A549 (cell line): ENCODE measurements at regions not wholly inside any gene's neighbourhood (a gene's known extent, or its start where the extent isn't known, plus 50 kb on each side); places are given as distances from the start of the nearest gene placed in this dataset.

Source experiments
- ATAC-seq, 2 experiments: fragments of 200-7000 bp in 1 of 2; fragments of >200 bp in 1 of 2; cut with Nextera tagmentation in 1 of 2; cut with Tn5 transposase in 1 of 2; 3 replicates each; pipeline versions ENCODE4 v1.8.0 to v1.9.1; 2018 to 2020; ENCODE audit warnings: mild to moderate bottlenecking in 1 of 2, moderate library complexity in 1 of 2
- CTCF ChIA-PET: fragments of 300-600 bp; sonication (Branson Sonifier 250); formaldehyde crosslinking; extraction: SDS; loops from one replicate; lab custom pipeline; 2021; ENCODE audit warnings: antibody characterized with exemption, inconsistent platforms; lab: Yijun Ruan, JAX
- POLR2A ChIA-PET: fragments of 350-600 bp; formaldehyde crosslinking; extraction: SDS; loops from one replicate; lab custom pipeline; 2021; ENCODE audit warnings: antibody characterized with exemption, inconsistent platforms; lab: Yijun Ruan, JAX
- DNase-seq, 2 experiments: peaks; one replicate each; pipeline versions ENCODE4 v3.0.0 to v3.0.0-alpha.2; 2011 to 2016; ENCODE audit warnings: low read depth in 1 of 2, low spot score in 1 of 2
- FAIRE-seq: peaks from 2 replicates; lab custom pipeline; 2011; peaks lifted over from hg19 to GRCh38; lab: Jason Lieb, UNC
- H3K27ac ChIP-seq, 2 experiments: fragments of >200 bp; sonication (Bioruptor Twin); formaldehyde crosslinking; 3 replicates each; pipeline ENCODE4 v1.5.1; 2016 to 2017
- H3K4me1 ChIP-seq: fragments of >200 bp; sonication (Bioruptor Twin); formaldehyde crosslinking; 3 replicates; pipeline ENCODE4 v1.6.1; 2016
- H3K4me2 ChIP-seq: fragments of >200 bp; sonication (Bioruptor Twin); formaldehyde crosslinking; 3 replicates; pipeline ENCODE4 v1.6.1; 2016
- H3K4me3 ChIP-seq: fragments of >200 bp; sonication (Bioruptor Twin); formaldehyde crosslinking; 3 replicates; pipeline ENCODE4 v1.5.1; 2016
- H3K9me3 ChIP-seq: fragments of >200 bp; sonication (Bioruptor Twin); formaldehyde crosslinking; 3 replicates; pipeline ENCODE4 v1.6.1; 2016
- BCL3 ChIP-seq: fragments of >200 bp; sonication (Bioruptor Twin); formaldehyde crosslinking; IDR thresholded peaks from 3 replicates; pipeline ENCODE4 v1.6.1; 2016
- BHLHE40 ChIP-seq: IDR thresholded peaks from 2 replicates; pipeline ENCODE4 v1.6.1; 2012; ENCODE audit warnings: low read depth, low read length, inconsistent platforms
- CBX2 ChIP-seq: fragments of 200-600 bp; sonication (generic); IDR thresholded peaks from 2 replicates; pipeline ENCODE4 v1.6.1; 2016; ENCODE audit warnings: low read depth, mild to moderate bottlenecking, borderline replicate concordance
- CBX8 ChIP-seq: fragments of 200-600 bp; sonication (generic); IDR thresholded peaks from 2 replicates; pipeline ENCODE4 v1.6.1; 2016
- CHD2 ChIP-seq: fragments of 150-350 bp; IDR thresholded peaks from 2 replicates; pipeline ENCODE4 v1.6.1; 2014; ENCODE audit warnings: low read length; ENCODE audit not compliant: partially characterized antibody
- E2F6 ChIP-seq: IDR thresholded peaks from 2 replicates; pipeline ENCODE4 v1.6.1; 2012; ENCODE audit warnings: low read depth, borderline replicate concordance
- EHF ChIP-seq: fragments of 250-450 bp; sonication (Bioruptor Pico); IDR thresholded peaks from 2 replicates; pipeline ENCODE4 v1.5.0; 2020; ENCODE audit warnings: mild to moderate bottlenecking
- EHMT2 ChIP-seq: fragments of 200-600 bp; sonication (generic); IDR thresholded peaks from 2 replicates; pipeline ENCODE4 v1.6.1; 2016; ENCODE audit warnings: antibody characterized with exemption, low read depth, mild to moderate bottlenecking, moderate library complexity
- ELK1 ChIP-seq: fragments of 150-350 bp; IDR thresholded peaks from 2 replicates; pipeline ENCODE4 v1.6.1; 2014; ENCODE audit warnings: low read depth, mild to moderate bottlenecking, low read length
- FOSB ChIP-seq: fragments of 250-450 bp; sonication (Bioruptor Pico); IDR thresholded peaks from 2 replicates; pipeline ENCODE4 v1.5.0; 2020; ENCODE audit warnings: mild to moderate bottlenecking, moderate library complexity
- HDAC2 ChIP-seq: fragments of 200-600 bp; sonication (generic); IDR thresholded peaks from 2 replicates; pipeline ENCODE4 v1.6.1; 2016
- HES2 ChIP-seq: fragments of >200 bp; sonication (Bioruptor Twin); formaldehyde crosslinking; IDR thresholded peaks from 2 replicates; pipeline ENCODE4 v1.6.1; 2016
- HEYL ChIP-seq: fragments of 250-450 bp; sonication (Bioruptor Pico); IDR thresholded peaks from 2 replicates; pipeline ENCODE4 v1.8.0; 2021; ENCODE audit warnings: mild to moderate bottlenecking, moderate library complexity
- HOXA7 ChIP-seq: fragments of 250-450 bp; sonication (Bioruptor Pico); IDR thresholded peaks from 2 replicates; pipeline ENCODE4 v1.5.0; 2020; ENCODE audit warnings: mild to moderate bottlenecking, moderate library complexity
- JUN ChIP-seq, 2 experiments: fragments of >200 bp; sonication (Bioruptor Twin); formaldehyde crosslinking; IDR thresholded peaks; 2 replicates in 1 of 2; 3 replicates in 1 of 2; pipeline ENCODE4 v1.6.1; 2016 to 2017
- KDM1A ChIP-seq: fragments of 200-600 bp; sonication (generic); IDR thresholded peaks from 2 replicates; pipeline ENCODE4 v1.6.1; 2016; ENCODE audit warnings: low read depth, mild to moderate bottlenecking
- MAX ChIP-seq: IDR thresholded peaks from 2 replicates; pipeline ENCODE4 v1.6.1; 2012
- MAZ ChIP-seq: fragments of 150-350 bp; IDR thresholded peaks from 2 replicates; pipeline ENCODE4 v1.6.1; 2014; ENCODE audit warnings: antibody characterized with exemption, low read depth, low read length, borderline replicate concordance
- MYC ChIP-seq: IDR thresholded peaks from 2 replicates; pipeline ENCODE4 v1.6.1; 2012; ENCODE audit warnings: mild to moderate bottlenecking, inconsistent platforms, low read length, improper control_type of control experiment, borderline replicate concordance
- NFE2L2 ChIP-seq: fragments of 150-350 bp; conservative IDR thresholded peaks from 2 replicates; pipeline ENCODE4 v1.6.1; 2014; ENCODE audit warnings: low read length
- NPAS2 ChIP-seq: fragments of 250-450 bp; sonication (Bioruptor Pico); IDR thresholded peaks from 2 replicates; pipeline ENCODE4 v1.8.0; 2022; ENCODE audit warnings: mild to moderate bottlenecking, moderate library complexity, borderline replicate concordance
- NR3C1 ChIP-seq: fragments of >200 bp; sonication (Bioruptor Twin); formaldehyde crosslinking; IDR thresholded peaks from 3 replicates; pipeline ENCODE4 v1.6.1; 2017
- PHF8 ChIP-seq: fragments of 200-600 bp; sonication (generic); IDR thresholded peaks from 2 replicates; pipeline ENCODE4 v1.6.1; 2016; ENCODE audit warnings: low read depth, mild to moderate bottlenecking, antibody characterized with exemption, moderate library complexity, borderline replicate concordance
- POLR2A ChIP-seq: IDR thresholded peaks from 2 replicates; pipeline ENCODE4 v1.6.1; 2012; ENCODE audit warnings: mild to moderate bottlenecking, low read length
- RARB ChIP-seq: fragments of 250-450 bp; sonication (Bioruptor Pico); IDR thresholded peaks from 2 replicates; pipeline ENCODE4 v1.8.0; 2021; ENCODE audit warnings: mild to moderate bottlenecking, moderate library complexity
- RFX5 ChIP-seq: fragments of 450-650 bp; IDR thresholded peaks from 2 replicates; pipeline ENCODE4 v1.7.1; 2014; ENCODE audit warnings: antibody characterized with exemption, mild to moderate bottlenecking, moderate library complexity
- TFCP2L1 ChIP-seq: fragments of 250-450 bp; sonication (Bioruptor Pico); IDR thresholded peaks from 2 replicates; pipeline ENCODE4 v1.5.0; 2021; ENCODE audit warnings: mild to moderate bottlenecking
- ZFP36 ChIP-seq: fragments of 450-650 bp; IDR thresholded peaks from 2 replicates; pipeline ENCODE4 v1.6.1; 2014; ENCODE audit warnings: borderline replicate concordance; ENCODE audit not compliant: partially characterized antibody
- ZSCAN20 ChIP-seq: fragments of 250-450 bp; sonication (Bioruptor Pico); IDR thresholded peaks from 2 replicates; pipeline ENCODE4 v1.8.0; 2022; ENCODE audit warnings: mild to moderate bottlenecking, moderate library complexity
- WGBS: methylation state at CpG from one replicate; pipeline ENCODE4 v1.1.6; 2017; ENCODE audit errors: missing lambda C conversion rate; 5-methylcytosine and 5-hydroxymethylcytosine counted together

GRCh38 chr6:14221564-14222279, 104.2 kb downstream of the CD83 start:
- no peak for ATAC-seq
- no peak for TF ChIP-seq CBX8
- TF ChIP-seq FOSB (CRISPR knock-in tag): no peak
- TF ChIP-seq BHLHE40: no peak
- no peak for TF ChIP-seq HOXA7 (CRISPR knock-in tag)
- TF ChIP-seq BCL3: no peak
- TF ChIP-seq MAZ: no peak
- no peak for TF ChIP-seq TFCP2L1 (CRISPR knock-in tag)
- peaks cover 3% of the 10 kb centered on the region; the same call in 1 of the 3 replicates for H3K4me1 ChIP-seq
- no peak overlapping the region for H3K27ac ChIP-seq
- ChIA-PET POLR2A (no interaction called here), CTCF (interaction anchor here (5.3 kb wide), 1 partner anchor 11 kb away, joined by 21 read pairs; no protein-coding TSS in a partner anchor)
- FAIRE-seq: no peak
- no peak overlapping the region for H3K4me3 ChIP-seq
- H3K4me2 ChIP-seq: no peak overlapping the region
- no peaks in the 10 kb centered on the region for H3K9me3 ChIP-seq
- no peak for DNase-seq
- 84% methylated on average over 7 of the region's 8 CpGs for WGBS

GRCh38 chr6:14222956-14223355, 105.4 kb downstream of the CD83 start:
- no peak for TF ChIP-seq CHD2
- no peak for TF ChIP-seq RARB (CRISPR knock-in tag)
- no peak for TF ChIP-seq KDM1A
- TF ChIP-seq NPAS2: no peak
- TF ChIP-seq TFCP2L1 (CRISPR knock-in tag): no peak
- no peak for TF ChIP-seq EHMT2
- TF ChIP-seq MAX: no peak
- TF ChIP-seq HES2: no peak
- no peak for TF ChIP-seq MYC
- no peak for TF ChIP-seq MAZ
- H3K27ac ChIP-seq: no peak overlapping the region
- ChIA-PET POLR2A (no interaction called here), CTCF (interaction anchor here (5.3 kb wide), 1 partner anchor 12 kb away, joined by 21 read pairs; no protein-coding TSS in a partner anchor)
- FAIRE-seq: no peak
- no peak for ATAC-seq
- no peak overlapping the region for H3K4me2 ChIP-seq
- WGBS: 76% methylated on average over 8 of the region's 8 CpGs
- H3K4me1 ChIP-seq: peaks cover 3% of the 10 kb centered on the region; the same call in 1 of the 3 replicates
- DNase-seq: no peak
- no peaks in the 10 kb centered on the region for H3K9me3 ChIP-seq
- no peak overlapping the region for H3K4me3 ChIP-seq

- TF ChIP-seq HDAC2: no peak
- TF ChIP-seq NR3C1: no peak
- TF ChIP-seq ZFP36: no peak
- TF ChIP-seq E2F6: no peak
- no peak for TF ChIP-seq MAZ
- no peak for TF ChIP-seq BCL3
- no peak for TF ChIP-seq CHD2
- no peak for TF ChIP-seq POLR2A
- no peak for TF ChIP-seq PHF8
- no peak for TF ChIP-seq EHF (CRISPR knock-in tag)
- no peak for TF ChIP-seq RFX5
- TF ChIP-seq BHLHE40: no peak
- TF ChIP-seq NFE2L2: no peak
- TF ChIP-seq JUN (IDR thresholded peaks at IDR 0.05): no peak
- TF ChIP-seq CBX2: no peak
- TF ChIP-seq ELK1: no peak
- TF ChIP-seq RARB (CRISPR knock-in tag): no peak
- no peak for TF ChIP-seq HEYL (CRISPR knock-in tag)
- TF ChIP-seq ZSCAN20: no peak
- TF ChIP-seq, all 56 proteins: peak for 0
- no peak for ATAC-seq
- WGBS: 77% methylated on average over 8 of the region's 8 CpGs
- Histone ChIP-seq H3K4me3 (no peak overlapping the region), H3K9me3 (no peaks in the 10 kb centered on the region), H3K4me1 (no peaks in the 10 kb centered on the region), H3K27ac (no peak overlapping the region), H3K4me2 (no peak overlapping the region)
- ChIA-PET POLR2A (no interaction called here), CTCF (interaction anchor here (5.3 kb wide), 1 partner anchor 14 kb away, joined by 21 read pairs; no protein-coding TSS in a partner anchor)
- DNase-seq: no peak
- no peak for FAIRE-seq
These were observed 107.0 kb downstream of the CD83 start for GRCh38 chr6:14224359-14225103.
